Activated naive CD4-positive, alpha-beta T cell treated with anti-CD3 and anti-CD28 coated beads, Interleukin-2, amount 10 ng/mL, durations not matched to agents 7 days and 5 days (primary cell): ENCODE measurements at regions not wholly inside any gene's neighbourhood (a gene's known extent, or its start where the extent isn't known, plus 50 kb on each side); places are given as distances from the start of the nearest gene placed in this dataset.
"Not testable (repeated sequence)": the region's sequence is repeated elsewhere in the genome, so short reads cannot be mapped to it uniquely, and the experiment has no call there.

Experiments used
- CTCF ChIA-PET: fragments of 350-600 bp; sonication (Branson Sonifier 250); formaldehyde crosslinking; loops from one replicate; lab custom pipeline; 2021; ENCODE audit warnings: antibody characterized with exemption; lab: Charles Lee
- DNase-seq: peaks from one replicate; pipeline ENCODE4 v3.0.0-alpha.2; 2020
- H3K27ac Mint-ChIP-seq: one replicate; pipeline ENCODE4 v1.8.0; 2021; ENCODE audit warnings: mild to moderate bottlenecking, moderate library complexity, mixed read lengths
- H3K27me3 Mint-ChIP-seq: one replicate; pipeline ENCODE4 v1.8.0; 2021; ENCODE audit warnings: mild to moderate bottlenecking, mixed read lengths
- H3K36me3 Mint-ChIP-seq: one replicate; pipeline ENCODE4 v1.8.0; 2021; ENCODE audit warnings: mixed read lengths
- H3K4me1 Mint-ChIP-seq: one replicate; pipeline ENCODE4 v1.8.0; 2021; ENCODE audit warnings: mixed read lengths
- H3K4me3 Mint-ChIP-seq: one replicate; pipeline ENCODE4 v1.8.0; 2021; ENCODE audit warnings: mild to moderate bottlenecking, moderate library complexity, mixed read lengths
- H3K9me3 Mint-ChIP-seq: one replicate; pipeline ENCODE4 v1.8.0; 2021; ENCODE audit warnings: mixed read lengths

DNA sequence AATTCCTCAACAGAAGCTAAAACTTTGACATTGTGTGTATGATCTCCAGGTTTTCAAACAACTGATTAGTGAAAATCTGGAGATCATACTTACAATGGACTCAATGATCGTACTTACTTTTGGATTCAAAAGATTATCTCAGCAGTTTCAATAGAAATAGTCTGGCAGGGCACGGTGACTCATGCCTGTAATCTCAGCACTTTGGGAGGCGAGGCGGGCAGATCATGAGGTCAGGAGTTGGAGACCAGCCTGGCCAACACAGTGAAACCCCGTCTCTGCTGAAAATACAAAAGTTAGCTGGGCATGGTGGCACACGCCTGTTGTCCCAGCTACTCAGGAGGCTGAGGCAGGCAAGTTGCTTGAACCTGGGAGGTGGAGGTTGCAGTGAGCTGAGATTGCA is 161.3 kb upstream of the MSX2 start:
- H3K27me3 Mint-ChIP-seq, H3K27ac Mint-ChIP-seq, DNase-seq, H3K4me1 Mint-ChIP-seq, H3K4me3 Mint-ChIP-seq, H3K36me3 Mint-ChIP-seq, H3K9me3 Mint-ChIP-seq, CTCF ChIA-PET: not testable (repeated sequence)

DNA sequence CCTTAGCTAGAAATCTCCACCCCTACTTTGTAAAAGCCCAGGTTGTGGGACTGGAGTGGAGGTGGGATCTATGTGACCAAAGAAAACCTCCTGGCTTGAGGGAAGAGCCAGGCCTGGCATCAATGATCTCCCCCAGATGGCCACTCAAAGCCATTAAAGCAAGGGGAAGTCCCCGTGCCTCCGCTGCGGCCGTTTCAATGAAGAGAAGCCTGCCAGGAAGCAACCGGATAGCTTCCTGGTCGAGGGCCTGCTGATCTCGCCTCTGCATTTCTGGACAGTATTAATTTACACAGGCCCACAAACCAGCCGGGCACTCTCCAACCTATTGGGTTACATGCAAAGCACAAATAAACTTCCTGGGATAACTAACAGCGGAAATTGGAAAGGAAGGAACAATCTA is 160.5 kb upstream of the MSX2 start:
- H3K4me1 Mint-ChIP-seq, result no peaks in the 10 kb centered on the region
- DNase-seq, result no peak

DNA sequence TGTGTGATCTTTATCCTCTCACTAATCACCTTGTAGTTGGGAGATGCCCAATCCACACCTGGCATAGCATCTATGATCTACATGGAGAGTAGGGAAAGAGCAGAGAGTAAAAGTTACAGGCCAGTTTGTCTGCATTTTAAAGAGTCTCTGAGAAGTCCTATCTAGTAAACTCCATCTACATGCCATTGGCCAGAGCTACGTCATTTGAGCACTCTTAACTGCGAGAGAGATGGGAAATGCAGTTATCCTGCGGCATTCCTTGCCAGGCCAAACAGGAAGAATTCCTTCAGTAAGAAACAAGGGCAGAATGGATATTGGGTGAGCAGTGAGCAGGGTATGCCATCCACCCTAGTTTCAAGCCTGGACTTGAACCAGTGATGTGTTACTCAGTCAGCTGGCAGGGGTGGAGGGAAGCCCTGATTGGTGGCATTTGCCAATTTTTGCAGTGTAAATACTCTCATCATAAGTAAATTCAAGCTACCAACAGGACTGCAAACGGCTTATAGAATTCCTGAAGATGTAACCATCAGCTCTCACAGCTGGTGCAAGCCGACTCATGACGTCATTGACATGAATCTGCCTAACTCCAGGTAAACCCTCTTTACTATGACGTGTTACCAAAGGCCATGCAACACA is 156.8 kb upstream of the MSX2 start:
- no peaks in the 10 kb centered on the region for H3K4me1 Mint-ChIP-seq
- no peak overlapping the region for H3K4me3 Mint-ChIP-seq
- H3K27ac Mint-ChIP-seq, result no peak overlapping the region
- CTCF ChIA-PET, result interaction anchor here (0.6 kb wide), 1 partner anchor 573 kb away, joined by 3 read pairs; no protein-coding TSS in a partner anchor
- no peaks in the 10 kb centered on the region for H3K9me3 Mint-ChIP-seq
- DNase-seq, result no peak
- no peaks in the 10 kb centered on the region for H3K36me3 Mint-ChIP-seq
- no peaks in the 10 kb centered on the region for H3K27me3 Mint-ChIP-seq

More for the DNA sequence above, 160.5 kb upstream of the MSX2 start:
- Mint-ChIP-seq H3K9me3 (no peaks in the 10 kb centered on the region), H3K36me3 (no peaks in the 10 kb centered on the region), H3K27me3 (no peaks in the 10 kb centered on the region), H3K4me3 (no peak overlapping the region), H3K27ac (no peak overlapping the region)
- CTCF ChIA-PET, result interaction anchor here (1.2 kb wide), 1 partner anchor 10 kb away, joined by 3 read pairs; no protein-coding TSS in a partner anchor

DNA sequence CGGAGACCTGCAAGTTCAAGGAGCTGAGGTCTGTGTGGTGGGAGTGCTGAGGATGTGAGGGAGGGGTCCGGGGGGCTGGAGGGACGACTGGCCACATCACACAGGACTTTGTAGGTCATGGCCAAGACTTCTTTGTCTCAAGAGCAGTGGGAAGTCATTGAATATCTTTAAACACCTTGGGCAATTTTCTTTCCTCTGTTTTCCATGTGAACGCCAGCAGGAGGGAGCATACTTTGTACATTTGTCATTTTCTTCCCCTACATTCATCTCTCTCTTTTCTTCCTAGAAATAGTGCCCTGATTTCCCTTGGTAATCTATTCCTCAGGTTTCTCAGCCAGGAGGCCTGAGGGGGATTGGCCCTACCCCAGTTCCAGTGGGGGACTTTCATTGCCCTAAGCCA is 153.7 kb upstream of the MSX2 start:
- H3K36me3 Mint-ChIP-seq, result no peaks in the 10 kb centered on the region
- H3K4me1 Mint-ChIP-seq, result no peaks in the 10 kb centered on the region
- no peaks in the 10 kb centered on the region for H3K27me3 Mint-ChIP-seq
- H3K9me3 Mint-ChIP-seq, result no peaks in the 10 kb centered on the region
- H3K4me3 Mint-ChIP-seq, result no peak overlapping the region
- CTCF ChIA-PET, result no interaction called here
- DNase-seq, result no peak
- H3K27ac Mint-ChIP-seq, result no peak overlapping the region

DNA sequence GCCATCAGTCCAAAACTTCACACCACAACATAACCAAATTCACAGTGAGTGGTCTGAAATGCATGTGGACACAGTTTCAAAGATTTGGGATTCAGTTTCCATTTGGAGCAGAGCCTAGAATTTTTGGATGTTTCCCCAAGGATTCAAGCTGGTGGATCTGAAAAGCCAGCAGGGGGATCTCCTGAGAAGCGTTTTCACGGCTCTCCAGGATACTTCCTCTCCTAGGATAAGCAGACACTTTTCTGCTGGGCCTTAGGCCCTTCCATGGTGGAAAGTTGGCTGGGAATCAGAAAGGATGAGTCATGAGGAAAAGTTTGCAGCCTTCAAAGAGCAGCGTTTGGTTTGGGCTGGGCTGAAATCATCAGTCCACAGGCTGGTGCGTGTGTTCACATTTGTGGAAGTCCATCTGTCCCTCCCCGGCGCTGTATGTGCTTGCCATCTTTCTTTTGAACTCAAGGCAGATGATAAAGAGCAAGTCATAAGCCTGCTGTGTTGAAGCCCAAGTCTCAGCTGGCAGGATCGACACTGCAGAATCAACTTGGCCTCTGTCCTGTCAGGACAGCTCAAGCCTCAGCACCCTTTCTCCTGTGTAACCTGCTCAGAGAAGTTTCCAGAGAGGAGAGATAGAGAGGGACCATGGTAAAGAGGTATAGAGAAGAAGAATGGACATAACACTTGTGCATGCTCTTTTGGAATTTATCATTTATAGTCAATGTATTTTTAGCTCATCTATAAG is 152.6 kb upstream of the MSX2 start:
- no peak overlapping the region for H3K4me3 Mint-ChIP-seq
- DNase-seq, result no peak
- H3K27me3 Mint-ChIP-seq, result no peaks in the 10 kb centered on the region
- no peak overlapping the region for H3K27ac Mint-ChIP-seq
- no peaks in the 10 kb centered on the region for H3K4me1 Mint-ChIP-seq
- no peaks in the 10 kb centered on the region for H3K36me3 Mint-ChIP-seq
- CTCF ChIA-PET, result no interaction called here
- no peaks in the 10 kb centered on the region for H3K9me3 Mint-ChIP-seq

DNA sequence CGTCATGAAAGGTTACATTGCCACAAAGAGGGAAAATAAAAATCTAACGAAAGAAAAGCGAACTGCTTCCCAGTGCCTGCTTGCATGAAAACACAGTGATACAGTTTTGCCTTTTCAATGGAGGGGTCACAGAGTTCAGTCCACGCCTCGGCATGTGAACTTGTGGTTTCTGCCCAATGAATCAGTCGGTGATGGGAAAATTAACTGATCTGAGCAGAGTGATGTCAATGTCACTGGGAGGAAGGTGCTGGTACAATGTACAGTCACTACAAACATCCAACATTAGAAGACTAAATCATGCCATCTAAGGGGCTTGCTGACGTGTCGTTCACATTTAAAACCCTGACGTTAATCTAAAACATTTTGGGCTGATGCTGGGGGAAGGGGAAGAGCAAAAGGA is 151.8 kb upstream of the MSX2 start:
- Mint-ChIP-seq H3K9me3 (no peaks in the 10 kb centered on the region), H3K27ac (no peak overlapping the region), H3K27me3 (no peaks in the 10 kb centered on the region), H3K4me1 (no peaks in the 10 kb centered on the region), H3K36me3 (no peaks in the 10 kb centered on the region), H3K4me3 (no peak overlapping the region)
- CTCF ChIA-PET, result no interaction called here
- no peak for DNase-seq

DNA sequence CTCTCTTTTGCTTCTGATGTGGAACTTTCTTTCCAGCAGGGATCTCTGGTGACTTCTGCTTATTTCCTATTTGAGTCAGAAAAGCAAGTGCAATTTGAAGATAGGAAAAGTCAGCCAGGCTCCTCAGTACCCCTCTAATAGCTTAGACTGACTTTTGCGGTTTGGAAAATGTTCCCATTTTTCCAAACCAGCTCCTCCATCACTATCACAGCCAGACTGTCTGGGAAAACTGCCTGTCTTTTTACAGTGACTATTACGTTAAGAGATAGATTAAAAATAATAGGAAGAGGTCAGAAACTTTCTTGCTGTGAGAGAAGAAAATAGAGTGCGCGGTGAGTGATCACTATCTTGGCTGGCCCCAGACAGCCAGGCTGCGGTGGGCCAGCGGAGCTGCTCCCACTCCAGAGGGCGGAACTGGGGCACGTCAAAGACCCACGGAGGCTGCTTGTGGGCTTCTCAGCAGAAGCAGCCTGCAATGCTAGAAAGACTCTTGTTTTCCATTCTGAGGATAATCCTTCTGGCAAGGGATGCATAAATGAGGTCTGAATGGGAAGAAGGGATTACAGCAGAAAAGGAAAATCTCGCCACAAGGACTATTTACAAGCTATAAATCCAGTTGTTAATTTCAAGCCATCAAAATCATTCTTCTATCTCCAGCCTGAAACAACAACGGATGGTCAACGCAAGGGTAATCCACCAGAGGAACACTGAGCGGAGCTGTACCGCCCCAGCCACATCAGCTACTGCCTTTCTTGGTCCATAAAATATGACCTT is 151.0 kb upstream of the MSX2 start:
- CTCF ChIA-PET, result interaction anchor here (1.0 kb wide), 1 partner anchor 9 kb away, joined by 3 read pairs; no protein-coding TSS in a partner anchor
- Mint-ChIP-seq H3K27ac (no peak overlapping the region), H3K9me3 (no peaks in the 10 kb centered on the region), H3K4me3 (no peak overlapping the region), H3K36me3 (no peaks in the 10 kb centered on the region), H3K27me3 (no peaks in the 10 kb centered on the region), H3K4me1 (no peaks in the 10 kb centered on the region)
- no peak for DNase-seq

DNA sequence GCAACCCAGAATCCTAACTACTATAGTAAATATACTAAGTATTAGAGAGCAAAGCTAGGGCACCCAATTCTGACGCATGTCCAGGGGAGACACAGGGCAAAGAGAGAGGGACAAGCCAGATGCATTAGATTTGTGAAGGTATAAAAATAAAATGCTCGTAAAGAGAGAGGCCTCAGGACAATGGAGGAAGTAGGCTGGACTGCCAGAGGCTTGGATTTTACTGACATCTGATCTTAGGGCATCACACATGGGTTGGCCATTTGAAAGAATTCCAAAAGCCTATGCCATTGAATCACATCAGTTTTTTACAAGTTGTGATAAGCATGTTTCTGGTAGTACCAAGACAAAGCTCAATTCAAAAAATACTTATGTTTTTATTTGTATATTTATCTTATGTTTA is 149.3 kb upstream of the MSX2 start:
- CTCF ChIA-PET, result no interaction called here
- Mint-ChIP-seq H3K4me1 (no peaks in the 10 kb centered on the region), H3K9me3 (no peaks in the 10 kb centered on the region), H3K27me3 (no peaks in the 10 kb centered on the region), H3K27ac (no peak overlapping the region), H3K4me3 (no peak overlapping the region), H3K36me3 (no peaks in the 10 kb centered on the region)
- DNase-seq, result no peak

DNA sequence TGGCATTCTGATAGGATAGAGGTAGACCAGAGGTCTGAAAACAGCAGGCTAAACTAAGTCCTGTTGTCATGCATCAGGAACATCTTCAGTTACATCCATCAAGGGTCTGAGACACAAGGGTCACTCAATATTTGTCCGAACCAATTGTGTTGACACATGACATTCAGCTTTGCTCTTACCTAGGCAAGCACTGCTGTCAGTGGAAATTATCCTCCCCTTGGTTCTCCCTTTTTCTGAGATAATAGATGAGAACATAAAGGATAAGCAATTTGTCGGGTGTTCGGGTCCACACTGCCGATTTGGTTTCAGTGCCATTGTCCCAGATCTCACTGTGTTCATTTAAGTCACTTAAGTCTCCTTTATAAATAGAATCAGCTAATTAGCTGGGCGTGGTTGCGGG is 148.3 kb upstream of the MSX2 start:
- Mint-ChIP-seq H3K9me3 (no peaks in the 10 kb centered on the region), H3K4me1 (no peaks in the 10 kb centered on the region), H3K27ac (no peak overlapping the region), H3K27me3 (no peaks in the 10 kb centered on the region), H3K36me3 (no peaks in the 10 kb centered on the region), H3K4me3 (no peak overlapping the region)
- DNase-seq, result no peak
- CTCF ChIA-PET, result no interaction called here

DNA sequence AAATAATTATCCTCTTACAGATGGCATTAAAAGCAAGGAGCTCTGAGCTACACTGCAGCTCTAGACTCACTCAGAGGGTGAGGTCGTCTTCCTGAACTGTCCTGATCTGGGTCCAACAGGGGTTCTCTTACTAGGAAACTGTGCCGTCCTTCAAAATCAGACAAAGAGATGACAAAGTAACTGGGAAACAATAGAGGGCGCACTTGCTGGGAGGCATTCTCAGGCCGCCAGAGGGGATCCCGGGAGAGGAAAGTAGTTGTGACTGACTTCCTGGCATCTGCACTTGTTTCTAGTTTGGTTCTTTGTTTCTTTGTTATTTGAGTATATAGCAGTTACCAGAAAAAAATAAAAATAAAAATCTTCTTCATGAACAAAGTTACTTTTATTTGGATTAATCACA is 142.9 kb upstream of the MSX2 start:
- H3K27me3 Mint-ChIP-seq, result no peaks in the 10 kb centered on the region
- no peak for DNase-seq

DNA sequence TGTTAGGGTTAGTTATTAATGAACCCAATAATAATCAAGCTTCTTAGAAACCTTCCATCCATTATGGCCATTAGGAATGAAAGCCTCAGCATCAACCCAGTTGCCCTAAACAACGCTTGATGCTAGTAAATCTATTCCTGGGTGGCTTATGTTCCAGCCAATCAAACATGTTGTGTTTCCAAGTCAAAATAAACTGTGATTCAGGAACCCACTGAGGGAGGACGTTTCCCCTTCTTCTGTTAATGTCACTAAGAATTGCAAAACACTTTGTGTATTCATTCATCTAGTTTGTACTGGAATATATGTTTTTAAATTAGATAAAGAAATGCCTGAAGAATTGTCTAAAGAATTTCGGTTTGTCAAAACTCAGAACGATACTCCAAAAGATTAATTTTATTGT is 142.5 kb upstream of the MSX2 start:
- CTCF ChIA-PET, result no interaction called here
- no peaks in the 10 kb centered on the region for H3K4me1 Mint-ChIP-seq

More for the DNA sequence above, 142.9 kb upstream of the MSX2 start:
- no peaks in the 10 kb centered on the region for H3K9me3 Mint-ChIP-seq
- H3K4me1 Mint-ChIP-seq, result no peaks in the 10 kb centered on the region
- CTCF ChIA-PET, result no interaction called here
- no peaks in the 10 kb centered on the region for H3K36me3 Mint-ChIP-seq
- no peak overlapping the region for H3K4me3 Mint-ChIP-seq
- no peak overlapping the region for H3K27ac Mint-ChIP-seq

DNA sequence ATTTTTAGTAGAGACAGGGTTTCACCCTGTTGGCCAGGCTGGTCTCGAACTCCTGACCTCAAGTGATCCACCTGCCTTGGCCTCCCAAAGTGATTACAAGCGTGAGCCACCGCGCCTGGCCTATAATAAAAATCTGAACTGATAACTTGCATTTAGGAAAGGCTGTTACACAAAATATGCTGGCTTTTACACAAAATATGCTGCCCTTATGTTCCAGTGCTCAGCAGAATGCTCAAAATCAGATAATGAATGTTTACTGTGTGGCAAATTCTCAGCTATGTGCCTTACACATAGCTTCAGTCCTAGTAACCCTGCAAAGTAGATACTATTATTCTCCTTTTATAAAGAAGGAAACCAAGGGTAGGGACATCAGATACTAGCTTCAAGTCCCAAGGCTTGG is 141.3 kb upstream of the MSX2 start:
- Mint-ChIP-seq H3K27me3 (no peaks in the 10 kb centered on the region), H3K9me3 (no peaks in the 10 kb centered on the region), H3K4me3 (no peak overlapping the region), H3K4me1 (no peaks in the 10 kb centered on the region), H3K27ac (no peak overlapping the region), H3K36me3 (no peaks in the 10 kb centered on the region)
- no peak for DNase-seq
- CTCF ChIA-PET, result interaction anchor here (0.6 to 0.7 kb wide), 3 partner anchors 18 to 1041 kb away, joined by 3 read pairs; no protein-coding TSS in a partner anchor

More for the DNA sequence above, 142.5 kb upstream of the MSX2 start:
- no peaks in the 10 kb centered on the region for H3K9me3 Mint-ChIP-seq
- H3K4me3 Mint-ChIP-seq, result no peak overlapping the region
- no peaks in the 10 kb centered on the region for H3K27me3 Mint-ChIP-seq
- H3K27ac Mint-ChIP-seq, result no peak overlapping the region
- no peaks in the 10 kb centered on the region for H3K36me3 Mint-ChIP-seq
- no peak for DNase-seq

DNA sequence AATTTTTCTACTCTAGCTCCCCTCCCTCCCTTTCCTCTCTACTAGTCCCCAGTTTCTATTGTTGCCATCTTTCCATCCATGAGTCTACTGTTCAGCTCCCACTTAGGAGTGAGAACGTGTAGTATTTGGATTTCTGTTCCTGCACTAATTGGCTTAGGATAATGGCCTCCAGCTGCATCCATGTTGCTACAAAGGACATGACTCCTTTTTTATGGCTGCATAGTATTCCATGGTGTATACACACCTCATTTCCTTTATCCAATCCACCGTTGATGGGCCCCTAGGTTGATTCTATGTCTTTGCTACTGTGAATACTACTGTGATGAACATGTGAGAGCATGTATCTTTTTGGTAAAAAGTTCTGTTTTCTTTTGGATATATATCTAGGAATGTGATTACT is 138.9 kb upstream of the MSX2 start:
- DNase-seq, result no peak
- no peak overlapping the region for H3K27ac Mint-ChIP-seq
- no peaks in the 10 kb centered on the region for H3K9me3 Mint-ChIP-seq
- no peaks in the 10 kb centered on the region for H3K27me3 Mint-ChIP-seq
- no peaks in the 10 kb centered on the region for H3K36me3 Mint-ChIP-seq
- CTCF ChIA-PET, result interaction anchor here (1.1 kb wide), 1 partner anchor 21 kb away, joined by 3 read pairs; no protein-coding TSS in a partner anchor
- no peak overlapping the region for H3K4me3 Mint-ChIP-seq
- H3K4me1 Mint-ChIP-seq, result no peaks in the 10 kb centered on the region

DNA sequence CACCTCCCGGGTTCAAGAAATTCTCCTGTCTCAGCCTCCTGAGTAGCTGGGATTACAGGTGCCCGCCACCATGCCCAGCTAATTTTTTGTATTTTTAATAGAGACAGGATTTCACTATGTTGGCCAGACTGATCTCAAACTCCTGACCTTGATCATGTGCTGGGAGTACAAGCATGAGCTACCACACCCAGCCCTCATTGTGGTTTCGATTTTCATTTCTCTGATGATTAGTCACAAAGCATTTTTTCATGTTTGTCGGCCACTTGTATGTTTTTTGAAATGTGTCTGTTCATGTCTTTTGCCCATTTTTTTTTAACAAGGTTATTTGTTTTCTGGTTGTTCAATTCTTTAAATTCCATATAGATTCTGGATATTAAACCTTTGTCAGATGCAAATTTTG is 138.2 kb upstream of the MSX2 start:
- H3K27ac Mint-ChIP-seq, result not testable (repeated sequence)

More for the DNA sequence above, 138.2 kb upstream of the MSX2 start:
- not testable (repeated sequence) for H3K9me3 Mint-ChIP-seq, DNase-seq, H3K4me1 Mint-ChIP-seq, H3K27me3 Mint-ChIP-seq, H3K4me3 Mint-ChIP-seq, H3K36me3 Mint-ChIP-seq
- CTCF ChIA-PET, result interaction anchor here (1.1 kb wide), 1 partner anchor 20 kb away, joined by 3 read pairs; no protein-coding TSS in a partner anchor
